ENCODE measurements at regions not wholly inside any gene's neighbourhood (a gene's known extent, or its start where the extent isn't known, plus 50 kb on each side); places are given as distances from the start of the nearest gene placed in this dataset.

DNA sequence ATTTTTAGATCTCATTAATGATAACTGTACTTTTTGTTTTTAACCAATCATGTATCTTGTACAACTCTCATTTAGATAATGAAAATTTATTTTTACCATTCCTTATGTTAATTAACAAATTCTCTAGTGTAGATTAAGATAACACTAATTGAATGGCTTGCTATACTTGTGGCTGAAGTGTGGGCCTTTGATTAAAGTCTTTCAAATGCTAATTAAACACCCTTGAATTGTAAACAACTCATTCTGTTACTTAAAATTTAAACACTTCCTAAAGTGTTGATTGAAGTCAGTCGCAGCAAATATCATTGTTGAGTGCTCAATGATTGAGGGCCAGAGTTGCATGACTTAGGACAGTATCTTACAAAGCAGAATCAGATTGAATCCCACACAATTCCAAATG, 109.8 kb upstream of the GULP1 start:
- H3K4me1 ChIP-seq (ENCODE audit: control insufficient read depth in 4 of 4, insufficient read depth in 4 of 4, low read length in 3 of 4): no peaks in the 10 kb centered on the region
- no peak overlapping the region for H3K9ac ChIP-seq (ENCODE audit: low read depth in 1 of 2, low read length in 2 of 2)
- peaks cover 0 to 2% (median 0%) of the 10 kb centered on the region in 4 donors for H3K36me3 ChIP-seq (ENCODE audit: control insufficient read depth in 4 of 4, insufficient read depth in 3 of 4, low read depth in 1 of 4, low read length in 3 of 4)
- no peak for DNase-seq (ENCODE audit: low spot score)
- no peak overlapping the region for H3K27ac ChIP-seq (ENCODE audit: low read depth in 1 of 2, low read length in 2 of 2)
- 44% methylated on average over 1 of the region's 1 CpG for WGBS
- no peak for TF ChIP-seq TAF1 (conservative IDR thresholded peaks at IDR 0.05)
- no peak for TF ChIP-seq FOXA1 (IDR thresholded peaks at IDR 0.05)
- TF ChIP-seq, protein P1, sequence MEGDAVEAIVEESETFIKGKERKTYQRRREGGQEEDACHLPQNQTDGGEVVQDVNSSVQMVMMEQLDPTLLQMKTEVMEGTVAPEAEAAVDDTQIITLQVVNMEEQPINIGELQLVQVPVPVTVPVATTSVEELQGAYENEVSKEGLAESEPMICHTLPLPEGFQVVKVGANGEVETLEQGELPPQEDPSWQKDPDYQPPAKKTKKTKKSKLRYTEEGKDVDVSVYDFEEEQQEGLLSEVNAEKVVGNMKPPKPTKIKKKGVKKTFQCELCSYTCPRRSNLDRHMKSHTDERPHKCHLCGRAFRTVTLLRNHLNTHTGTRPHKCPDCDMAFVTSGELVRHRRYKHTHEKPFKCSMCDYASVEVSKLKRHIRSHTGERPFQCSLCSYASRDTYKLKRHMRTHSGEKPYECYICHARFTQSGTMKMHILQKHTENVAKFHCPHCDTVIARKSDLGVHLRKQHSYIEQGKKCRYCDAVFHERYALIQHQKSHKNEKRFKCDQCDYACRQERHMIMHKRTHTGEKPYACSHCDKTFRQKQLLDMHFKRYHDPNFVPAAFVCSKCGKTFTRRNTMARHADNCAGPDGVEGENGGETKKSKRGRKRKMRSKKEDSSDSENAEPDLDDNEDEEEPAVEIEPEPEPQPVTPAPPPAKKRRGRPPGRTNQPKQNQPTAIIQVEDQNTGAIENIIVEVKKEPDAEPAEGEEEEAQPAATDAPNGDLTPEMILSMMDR (IDR thresholded peaks at IDR 0.05; ENCODE audit: low read depth, low read length, missing input control): no peak
- no peak for TF ChIP-seq EGR1 (IDR thresholded peaks at IDR 0.05; ENCODE audit: low read depth in 2 of 2)
- no peak for TF ChIP-seq HNF4G (IDR thresholded peaks at IDR 0.05)
- no peak for TF ChIP-seq SP1 (IDR thresholded peaks at IDR 0.05)
- no peak for TF ChIP-seq NR2F2 (IDR thresholded peaks at IDR 0.05)
- TF ChIP-seq, protein P2, sequence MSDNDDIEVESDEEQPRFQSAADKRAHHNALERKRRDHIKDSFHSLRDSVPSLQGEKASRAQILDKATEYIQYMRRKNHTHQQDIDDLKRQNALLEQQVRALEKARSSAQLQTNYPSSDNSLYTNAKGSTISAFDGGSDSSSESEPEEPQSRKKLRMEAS (IDR thresholded peaks at IDR 0.05): no peak
- TF ChIP-seq, protein P3, sequence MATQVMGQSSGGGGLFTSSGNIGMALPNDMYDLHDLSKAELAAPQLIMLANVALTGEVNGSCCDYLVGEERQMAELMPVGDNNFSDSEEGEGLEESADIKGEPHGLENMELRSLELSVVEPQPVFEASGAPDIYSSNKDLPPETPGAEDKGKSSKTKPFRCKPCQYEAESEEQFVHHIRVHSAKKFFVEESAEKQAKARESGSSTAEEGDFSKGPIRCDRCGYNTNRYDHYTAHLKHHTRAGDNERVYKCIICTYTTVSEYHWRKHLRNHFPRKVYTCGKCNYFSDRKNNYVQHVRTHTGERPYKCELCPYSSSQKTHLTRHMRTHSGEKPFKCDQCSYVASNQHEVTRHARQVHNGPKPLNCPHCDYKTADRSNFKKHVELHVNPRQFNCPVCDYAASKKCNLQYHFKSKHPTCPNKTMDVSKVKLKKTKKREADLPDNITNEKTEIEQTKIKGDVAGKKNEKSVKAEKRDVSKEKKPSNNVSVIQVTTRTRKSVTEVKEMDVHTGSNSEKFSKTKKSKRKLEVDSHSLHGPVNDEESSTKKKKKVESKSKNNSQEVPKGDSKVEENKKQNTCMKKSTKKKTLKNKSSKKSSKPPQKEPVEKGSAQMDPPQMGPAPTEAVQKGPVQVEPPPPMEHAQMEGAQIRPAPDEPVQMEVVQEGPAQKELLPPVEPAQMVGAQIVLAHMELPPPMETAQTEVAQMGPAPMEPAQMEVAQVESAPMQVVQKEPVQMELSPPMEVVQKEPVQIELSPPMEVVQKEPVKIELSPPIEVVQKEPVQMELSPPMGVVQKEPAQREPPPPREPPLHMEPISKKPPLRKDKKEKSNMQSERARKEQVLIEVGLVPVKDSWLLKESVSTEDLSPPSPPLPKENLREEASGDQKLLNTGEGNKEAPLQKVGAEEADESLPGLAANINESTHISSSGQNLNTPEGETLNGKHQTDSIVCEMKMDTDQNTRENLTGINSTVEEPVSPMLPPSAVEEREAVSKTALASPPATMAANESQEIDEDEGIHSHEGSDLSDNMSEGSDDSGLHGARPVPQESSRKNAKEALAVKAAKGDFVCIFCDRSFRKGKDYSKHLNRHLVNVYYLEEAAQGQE (IDR thresholded peaks at IDR 0.05): no peak
- no peak for TF ChIP-seq HNF4A (conservative IDR thresholded peaks at IDR 0.05)
- no peak overlapping the region for H3K4me3 ChIP-seq (ENCODE audit: low read depth in 1 of 3, low read length in 3 of 3)
- H3K9me3 ChIP-seq (ENCODE audit: control insufficient read depth in 4 of 4, low read length in 3 of 4): no peaks in the 10 kb centered on the region
- H3K27me3 ChIP-seq (ENCODE audit: control insufficient read depth in 4 of 4, insufficient read depth in 4 of 4, low read length in 3 of 4): no peaks in the 10 kb centered on the region

DNA sequence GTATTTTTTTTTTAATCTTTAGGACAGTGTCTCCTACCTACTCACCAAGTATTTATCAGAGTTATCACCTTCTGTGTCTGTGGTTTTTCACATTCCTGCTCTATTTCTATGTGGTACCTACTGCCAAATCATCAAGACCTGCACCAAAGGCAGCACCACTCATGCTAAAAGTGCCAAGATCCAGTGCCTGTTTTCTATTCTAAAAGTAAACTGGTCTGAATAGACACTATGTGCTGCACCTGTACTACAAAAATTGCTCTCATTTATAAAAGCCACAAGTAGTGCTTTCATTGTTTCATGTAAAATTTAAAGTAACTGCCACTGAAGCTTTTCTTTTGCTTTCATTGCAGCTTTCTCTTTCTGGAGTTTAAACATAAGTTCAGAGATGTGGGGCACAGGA, 103.9 kb upstream of the GULP1 start:
- H3K4me3 ChIP-seq (ENCODE audit: low read depth in 1 of 3, low read length in 3 of 3): no peak overlapping the region

More for the DNA sequence above, 103.9 kb upstream of the GULP1 start:
- Histone ChIP-seq H3K9ac (ENCODE audit: low read depth in 1 of 2, low read length in 2 of 2) (no peak overlapping the region), H3K27me3 (ENCODE audit: control insufficient read depth in 4 of 4, insufficient read depth in 4 of 4, low read length in 3 of 4) (no peaks in the 10 kb centered on the region), H3K27ac (ENCODE audit: low read depth in 1 of 2, low read length in 2 of 2) (no peak overlapping the region), H3K4me1 (ENCODE audit: control insufficient read depth in 4 of 4, insufficient read depth in 4 of 4, low read length in 3 of 4) (no peaks in the 10 kb centered on the region), H3K9me3 (ENCODE audit: control insufficient read depth in 4 of 4, low read length in 3 of 4) (no peaks in the 10 kb centered on the region), H3K36me3 (ENCODE audit: control insufficient read depth in 4 of 4, insufficient read depth in 3 of 4, low read depth in 1 of 4, low read length in 3 of 4) (peaks cover 0 to 2% (median 0%) of the 10 kb centered on the region in 4 donors)
- TF ChIP-seq SP1 (IDR thresholded peaks at IDR 0.05): no peak
- TF ChIP-seq, protein P2 (IDR thresholded peaks at IDR 0.05): no peak
- no peak for TF ChIP-seq JUND (IDR thresholded peaks at IDR 0.05)
- TF ChIP-seq FOXA1 (IDR thresholded peaks at IDR 0.05): no peak
- no peak for TF ChIP-seq NR2F2 (IDR thresholded peaks at IDR 0.05)
- TF ChIP-seq HNF4A (conservative IDR thresholded peaks at IDR 0.05): no peak
- TF ChIP-seq TAF1 (conservative IDR thresholded peaks at IDR 0.05): no peak
- no peak for TF ChIP-seq ATF3 (IDR thresholded peaks at IDR 0.05)
- TF ChIP-seq YY1 (IDR thresholded peaks at IDR 0.05): no peak
- no peak for TF ChIP-seq HNF4G (IDR thresholded peaks at IDR 0.05)
- TF ChIP-seq, protein P1 (IDR thresholded peaks at IDR 0.05; ENCODE audit: low read depth, low read length, missing input control): no peak
- no peak for TF ChIP-seq EGR1 (IDR thresholded peaks at IDR 0.05; ENCODE audit: low read depth in 2 of 2)
- TF ChIP-seq, protein P3 (IDR thresholded peaks at IDR 0.05): no peak
- no peak for TF ChIP-seq GABPA (IDR thresholded peaks at IDR 0.05 in 1 of 2, conservative IDR thresholded peaks at IDR 0.05 in 1 of 2)
- DNase-seq (ENCODE audit: low spot score): no peak

Data from liver (tissue), 8 donors.